H9 (cell line): ENCODE measurements at regions not wholly inside any gene's neighbourhood (a gene's known extent, or its start where the extent isn't known, plus 50 kb on each side); places are given as distances from the start of the nearest gene placed in this dataset.

ENCODE experiments used
- DNase-seq: peaks from one replicate; pipeline ENCODE4 v3.0.0-alpha.2; 2017
- H2AFZ ChIP-seq: one replicate; pipeline ENCODE4 v1.6.1; 2013; ENCODE audit warnings: mild to moderate bottlenecking, low read length, control low read depth, moderate library complexity
- H2AK5ac ChIP-seq: 2 replicates; pipeline ENCODE4 v1.6.1; 2013; ENCODE audit warnings: low read length, control low read depth, mixed read lengths; ENCODE audit not compliant: insufficient read length
- H2BK120ac ChIP-seq: one replicate; pipeline ENCODE4 v1.6.1; 2013; ENCODE audit warnings: low read depth, mild to moderate bottlenecking, low read length, control low read depth, inconsistent platforms; ENCODE audit not compliant: poor library complexity, severe bottlenecking
- H2BK12ac ChIP-seq: 2 replicates; pipeline ENCODE4 v1.6.1; 2013; ENCODE audit warnings: low read length, control low read depth, mixed read lengths, low read depth; ENCODE audit not compliant: insufficient read length
- H2BK15ac ChIP-seq: 2 replicates; pipeline ENCODE4 v1.6.1; 2013; ENCODE audit warnings: low read depth, low read length, control low read depth
- H2BK20ac ChIP-seq: one replicate; pipeline ENCODE4 v1.6.1; 2013; ENCODE audit warnings: low read depth, mild to moderate bottlenecking, low read length, control low read depth, inconsistent platforms; ENCODE audit not compliant: poor library complexity, severe bottlenecking
- H2BK5ac ChIP-seq: 2 replicates; pipeline ENCODE4 v1.6.1; 2013; ENCODE audit warnings: low read length, control low read depth, mixed read lengths; ENCODE audit not compliant: insufficient read length
- H3K14ac ChIP-seq: 2 replicates; pipeline ENCODE4 v1.6.1; 2013; ENCODE audit warnings: low read length, control low read depth; ENCODE audit not compliant: insufficient read depth
- H3K18ac ChIP-seq: 2 replicates; pipeline ENCODE4 v1.6.1; 2013; ENCODE audit warnings: low read depth, mild to moderate bottlenecking, mixed read lengths, low read length, control low read depth; ENCODE audit not compliant: insufficient read length
- H3K23ac ChIP-seq: 2 replicates; pipeline ENCODE4 v1.6.1; 2013; ENCODE audit warnings: low read length, control low read depth, mixed read lengths, low read depth; ENCODE audit not compliant: insufficient read length
- H3K23me2 ChIP-seq: 2 replicates; pipeline ENCODE4 v1.6.1; 2013; ENCODE audit warnings: low read depth, mild to moderate bottlenecking, mixed read lengths, low read length, control low read depth; ENCODE audit not compliant: insufficient read length, poor library complexity, severe bottlenecking
- H3K27ac ChIP-seq: 2 replicates; pipeline ENCODE4 v1.5.1; 2013; ENCODE audit warnings: low read length, control low read depth, mixed read lengths, low read depth; ENCODE audit not compliant: insufficient read length
- H3K27me3 ChIP-seq: 2 replicates; pipeline ENCODE4 v1.6.1; 2013; ENCODE audit warnings: low read length, control low read depth, inconsistent platforms; ENCODE audit not compliant: insufficient read depth
- H3K4ac ChIP-seq: 2 replicates; pipeline ENCODE4 v1.6.1; 2013; ENCODE audit warnings: low read depth, mild to moderate bottlenecking, control low read depth, inconsistent platforms, low read length, moderate library complexity
- H3K4me1 ChIP-seq: 2 replicates; pipeline ENCODE4 v1.6.1; 2013; ENCODE audit warnings: low read length, control low read depth, inconsistent platforms; ENCODE audit not compliant: insufficient read depth
- H3K4me2 ChIP-seq: 2 replicates; pipeline ENCODE4 v1.6.1; 2013; ENCODE audit warnings: low read length, control low read depth, mixed read lengths; ENCODE audit not compliant: insufficient read length, insufficient read depth
- H3K56ac ChIP-seq: 2 replicates; pipeline ENCODE4 v1.6.1; 2013; ENCODE audit warnings: low read depth, mild to moderate bottlenecking, mixed read lengths, low read length, control low read depth; ENCODE audit not compliant: insufficient read length
- H3K79me1 ChIP-seq: 2 replicates; pipeline ENCODE4 v1.6.1; 2013; ENCODE audit warnings: low read depth, mild to moderate bottlenecking, moderate library complexity, low read length, control low read depth, inconsistent platforms; ENCODE audit not compliant: insufficient read depth, poor library complexity, severe bottlenecking
- H3K79me2 ChIP-seq: 2 replicates; pipeline ENCODE4 v1.6.1; 2013; ENCODE audit warnings: low read length, control low read depth, inconsistent platforms; ENCODE audit not compliant: insufficient read depth
- H3K9ac ChIP-seq: 2 replicates; pipeline ENCODE4 v1.6.1; 2013; ENCODE audit warnings: low read length, control low read depth, mixed read lengths; ENCODE audit not compliant: insufficient read length; ENCODE audit errors: extremely low read depth
- H3K9me3 ChIP-seq: one replicate; pipeline ENCODE4 v1.6.1; 2013; ENCODE audit warnings: low read depth, low read length, inconsistent platforms; ENCODE audit not compliant: control insufficient read depth
- H3T11ph ChIP-seq: one replicate; pipeline ENCODE4 v1.6.1; 2013; ENCODE audit warnings: mild to moderate bottlenecking, low read length, control low read depth, inconsistent platforms
- H4K20me1 ChIP-seq: one replicate; pipeline ENCODE4 v1.6.1; 2013; ENCODE audit not compliant: control insufficient read depth, insufficient read length, insufficient read depth
- H4K5ac ChIP-seq: 2 replicates; pipeline ENCODE4 v1.6.1; 2013; ENCODE audit warnings: low read depth, mild to moderate bottlenecking, mixed read lengths, low read length, control low read depth; ENCODE audit not compliant: insufficient read length
- H4K8ac ChIP-seq: replicated peaks from 2 replicates; pipeline ENCODE4 v1.6.1; 2013; ENCODE audit warnings: low read length, control low read depth, mixed read lengths, low read depth; ENCODE audit not compliant: insufficient read length
- H4K91ac ChIP-seq: 2 replicates; pipeline ENCODE4 v1.6.1; 2013; ENCODE audit warnings: low read depth, mild to moderate bottlenecking, moderate library complexity, mixed read lengths, low read length, control low read depth; ENCODE audit not compliant: insufficient read length
- H3K27ac Mint-ChIP-seq, 3 experiments: 2 replicates in 2 of 3; 3 replicates in 1 of 3; pipeline ENCODE4 v1.8.0; 2020 to 2021; ENCODE audit warnings: mixed read lengths in 3 of 3, mild to moderate bottlenecking in 1 of 3, moderate library complexity in 1 of 3
- H3K27me3 Mint-ChIP-seq: 2 replicates; pipeline ENCODE4 v1.8.0; 2021; ENCODE audit warnings: low read depth, mild to moderate bottlenecking, moderate library complexity, mixed read lengths
- H3K36me3 Mint-ChIP-seq, 3 experiments: 2 replicates in 2 of 3; 3 replicates in 1 of 3; pipeline ENCODE4 v1.8.0; 2020 to 2021; ENCODE audit warnings: low read depth in 3 of 3, mixed read lengths in 3 of 3; ENCODE audit not compliant: insufficient read depth in 1 of 3
- H3K4me1 Mint-ChIP-seq, 2 experiments: 2 replicates each; pipeline ENCODE4 v1.8.0; 2020; ENCODE audit warnings: mixed read lengths in 2 of 2
- H3K4me3 Mint-ChIP-seq, 2 experiments: 2 replicates in 1 of 2; 3 replicates in 1 of 2; pipeline ENCODE4 v1.8.0; 2020 to 2021; ENCODE audit warnings: mild to moderate bottlenecking in 2 of 2, mixed read lengths in 2 of 2, moderate library complexity in 1 of 2
- H3K9me3 Mint-ChIP-seq, 2 experiments: 2 replicates in 1 of 2; 3 replicates in 1 of 2; pipeline ENCODE4 v1.8.0; 2020; ENCODE audit warnings: mild to moderate bottlenecking in 2 of 2, mixed read lengths in 2 of 2, moderate library complexity in 1 of 2
- CTCF ChIP-seq: fragments of 200-600 bp; sonication (generic); conservative IDR thresholded peaks from 3 replicates; pipeline ENCODE4 v1.8.0; 2021; ENCODE audit warnings: antibody characterized with exemption, mild to moderate bottlenecking
- WGBS: extraction: QIAGEN DNeasy Blood & Tissue Kit; methylation state at CpG from one replicate; pipeline ENCODE4 v1.1.7; 2013; ENCODE audit warnings: missing lambda C conversion rate, low lambda C conversion rate, mixed read lengths; ENCODE audit not compliant: insufficient read length; ENCODE audit errors: extremely low coverage; 5-methylcytosine and 5-hydroxymethylcytosine counted together

- Histone ChIP-seq H3T11ph (no peak overlapping the region), H3K27me3 (no peaks in the 10 kb centered on the region; the same call in 1 of the 2 replicates), H2AK5ac (no peak overlapping the region), H3K18ac (no peak overlapping the region), H3K23ac (no peak overlapping the region), H4K5ac (no peak overlapping the region), H4K91ac (no peak overlapping the region), H2BK20ac (no peak overlapping the region), H2BK15ac (no peak overlapping the region), H3K4ac (no peak overlapping the region), H3K79me1 (no peaks in the 10 kb centered on the region), H3K4me1 (no peaks in the 10 kb centered on the region), H3K56ac (no peak overlapping the region), H4K8ac (no peak overlapping the region), H3K9me3 (peaks cover 12% of the 10 kb centered on the region), H2BK5ac (no peak overlapping the region), H2BK120ac (no peak overlapping the region), H4K20me1 (no peaks in the 10 kb centered on the region), H2AFZ (no peak overlapping the region), H3K27ac (no peak overlapping the region), H3K14ac (no peak overlapping the region), H3K4me2 (no peak overlapping the region), H3K23me2 (no peaks in the 10 kb centered on the region), H3K9ac (no peak overlapping the region), H2BK12ac (no peak overlapping the region), H3K79me2 (no peaks in the 10 kb centered on the region)
- Mint-ChIP-seq H3K27ac (peak overlapping the region in 1 of 3 experiments; percentile 22; a peak in 1 of 7 replicates), H3K27me3 (no peaks in the 10 kb centered on the region; the same call in 1 of the 2 replicates), H3K36me3 (peaks cover 4 to 18% (median 12%) of the 10 kb centered on the region in 3 experiments; a peak in 6 of 7 replicates), H3K9me3 (peaks cover 12 to 27% of the 10 kb centered on the region in 2 experiments; a peak in 4 of 5 replicates), H3K4me1 (no peaks in the 10 kb centered on the region), H3K4me3 (no peak overlapping the region)
- no peak for DNase-seq
- no peak for TF ChIP-seq CTCF
- WGBS, result no CpG with 5 or more reads among the region's 6 CpGs
Measured at GRCh38 chr6:134422426-134423231, 104.7 kb upstream of the SGK1 start.
